DOHH2 (cell line): ENCODE measurements at regions not wholly inside any gene's neighbourhood (a gene's known extent, or its start where the extent isn't known, plus 50 kb on each side); places are given as distances from the start of the nearest gene placed in this dataset.

Experiments
- CTCF ChIP-seq: fragments of 200-600 bp; sonication (generic); IDR thresholded peaks from one replicate; pipeline ENCODE4 v1.5.1; 2014; ENCODE audit warnings: antibody characterized with exemption, mild to moderate bottlenecking, low read depth, low read length; ENCODE audit not compliant: poor library complexity, severe bottlenecking
- EZH2phosphoT487 ChIP-seq: fragments of 200-600 bp; sonication (generic); IDR thresholded peaks from 2 replicates; pipeline ENCODE4 v1.6.1; 2017; ENCODE audit warnings: borderline replicate concordance, mild to moderate bottlenecking, antibody characterized with exemption, low read length, moderate library complexity, mixed read lengths

- no peak for TF ChIP-seq CTCF
- no peak for TF ChIP-seq EZH2phosphoT487
Observed at GRCh38 chr11:104819107-104819506, 79.2 kb downstream of the CASP12 start.
